HG03108 (cell line): ENCODE measurements at regions not wholly inside any gene's neighbourhood (a gene's known extent, or its start where the extent isn't known, plus 50 kb on each side); places are given as distances from the start of the nearest gene placed in this dataset.
"Not testable (repeated sequence)": the region's sequence is repeated elsewhere in the genome, so short reads cannot be mapped to it uniquely, and the experiment has no call there.

Source experiments
- ATAC-seq: cut with Tn5 transposase; IDR thresholded peaks from one replicate; pipeline ENCODE4 v1.9.1; 2021; ENCODE audit warnings: moderate library complexity; ENCODE audit not compliant: unreplicated experiment

DNA sequence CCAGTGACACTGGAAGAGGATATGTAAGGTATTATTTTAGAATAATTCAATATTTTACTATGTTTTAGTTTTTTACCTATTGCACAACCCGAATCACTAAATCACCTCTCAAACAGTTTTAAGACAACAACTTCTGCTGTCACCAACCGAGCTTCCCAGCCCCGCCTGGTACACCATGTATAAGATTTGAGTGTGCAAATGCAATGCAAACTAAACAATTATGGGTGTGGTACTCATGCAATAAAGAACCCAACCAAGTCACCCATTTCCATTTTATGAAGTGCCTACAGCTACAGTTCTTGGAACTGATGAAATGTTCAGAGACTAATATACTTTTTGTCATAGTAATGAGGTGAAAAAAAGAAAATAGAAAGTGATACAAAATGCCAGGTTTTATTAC is 256.2 kb downstream of the TAFA4 start:
- no peak for ATAC-seq

DNA sequence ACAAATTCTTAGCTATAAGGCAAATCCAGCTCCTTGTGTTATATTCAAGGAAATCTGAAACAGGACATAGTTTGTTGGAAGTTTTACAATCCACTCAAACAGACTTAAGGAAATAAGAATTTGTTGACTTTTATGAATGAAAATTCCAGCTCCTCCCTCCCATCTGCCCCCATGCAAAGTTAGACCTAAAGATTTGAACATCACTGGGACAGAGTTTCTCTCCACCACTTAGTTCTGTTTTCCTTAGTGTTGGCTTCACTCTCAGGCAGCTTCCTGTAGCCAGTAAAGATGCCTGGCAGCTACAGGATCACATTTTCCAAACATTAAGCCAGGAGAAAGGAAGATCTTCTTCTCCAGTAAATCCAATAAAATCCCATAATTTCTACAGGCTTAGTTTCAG is 265.0 kb downstream of the TAFA4 start:
- no peak for ATAC-seq

DNA sequence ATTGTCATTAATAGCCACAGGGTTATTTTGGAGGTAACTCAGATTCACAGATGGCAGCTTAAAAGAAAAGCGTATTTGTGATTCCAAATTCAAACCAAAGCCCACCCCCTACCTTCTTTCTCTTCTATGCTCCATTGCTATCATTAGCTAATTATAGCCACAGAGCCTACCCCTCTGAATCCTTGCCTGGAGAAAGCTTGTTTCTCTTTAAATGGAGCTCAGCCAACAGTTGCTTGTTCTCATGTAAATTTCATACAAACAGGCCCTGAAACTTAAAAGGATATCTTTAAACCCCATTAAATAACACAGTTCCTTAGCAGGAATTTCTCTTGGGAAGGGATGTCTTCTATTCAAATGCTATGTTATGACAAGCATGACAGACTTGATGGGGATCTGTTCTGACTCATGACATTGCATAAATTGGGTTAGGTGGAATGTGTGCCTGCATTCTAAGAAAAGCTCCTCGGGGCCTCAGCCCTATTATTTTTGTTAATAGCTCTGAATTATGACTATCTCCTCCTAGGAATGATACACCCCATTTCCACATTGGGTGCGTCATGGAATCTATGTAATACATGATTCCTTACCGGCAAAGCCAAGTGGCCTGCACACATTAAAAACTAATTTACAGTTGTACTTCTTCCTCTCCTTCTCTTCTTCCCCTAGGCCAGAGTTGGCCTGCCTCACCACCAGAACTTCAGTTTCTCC is 265.8 kb downstream of the TAFA4 start:
- no peak for ATAC-seq

DNA sequence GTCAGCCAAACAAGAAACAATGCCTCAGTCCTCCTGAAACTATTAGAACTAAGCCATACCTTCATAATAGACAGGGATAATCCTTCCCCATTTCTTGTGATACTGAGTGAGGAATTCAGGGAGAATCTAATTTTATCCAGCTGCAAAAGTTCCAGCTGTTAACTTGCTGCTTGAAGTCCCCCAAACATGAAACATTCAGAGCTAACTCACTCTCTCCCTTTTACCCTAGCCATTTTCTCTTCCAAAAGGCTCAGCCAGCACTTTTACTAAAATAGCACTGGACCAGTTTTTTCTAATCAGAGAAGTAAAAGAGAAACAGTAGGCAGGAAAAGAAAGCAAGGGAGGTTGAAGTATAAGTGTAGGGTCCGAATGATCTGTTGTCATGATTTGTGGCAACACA is 268.1 kb downstream of the TAFA4 start:
- no peak for ATAC-seq

DNA sequence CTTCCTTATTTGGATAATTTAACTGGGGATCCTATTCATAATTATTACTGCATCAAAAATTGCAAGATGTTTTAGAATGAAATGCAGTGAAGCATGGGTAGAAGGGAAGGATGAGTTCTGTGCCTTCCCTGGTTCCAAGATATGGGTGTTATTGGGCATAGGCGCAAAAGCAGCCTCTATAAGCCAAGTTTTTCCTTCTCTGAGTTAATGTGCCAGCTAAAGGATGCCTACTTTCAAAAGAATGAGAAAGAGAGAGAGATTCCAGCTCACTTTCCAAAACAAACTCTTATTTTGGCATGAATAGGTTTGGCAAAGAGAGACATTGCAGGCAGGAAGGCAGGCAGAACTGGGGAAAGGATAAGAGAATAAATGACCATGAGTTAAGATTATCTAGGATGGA is 270.2 kb downstream of the TAFA4 start:
- ATAC-seq: no peak

DNA sequence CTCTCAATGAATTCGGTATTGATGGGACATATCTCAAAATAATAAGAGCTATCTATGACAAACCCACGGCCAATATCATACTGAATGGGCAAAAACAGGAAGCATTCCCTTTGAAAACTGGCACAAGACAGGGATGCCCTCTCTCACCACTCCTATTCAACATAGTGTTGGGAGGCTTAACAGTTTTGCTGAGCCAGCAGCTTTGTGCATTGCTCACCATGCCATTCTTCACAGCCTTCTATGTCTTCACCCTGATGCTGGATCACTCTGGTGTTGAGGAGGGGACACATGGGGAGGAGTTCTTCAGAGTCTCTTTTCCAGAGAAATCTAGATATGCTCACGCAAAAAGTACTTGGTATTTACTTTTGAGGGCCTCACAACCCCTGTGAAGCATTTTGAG is 281.7 kb downstream of the TAFA4 start:
- ATAC-seq: not testable (repeated sequence)

DNA sequence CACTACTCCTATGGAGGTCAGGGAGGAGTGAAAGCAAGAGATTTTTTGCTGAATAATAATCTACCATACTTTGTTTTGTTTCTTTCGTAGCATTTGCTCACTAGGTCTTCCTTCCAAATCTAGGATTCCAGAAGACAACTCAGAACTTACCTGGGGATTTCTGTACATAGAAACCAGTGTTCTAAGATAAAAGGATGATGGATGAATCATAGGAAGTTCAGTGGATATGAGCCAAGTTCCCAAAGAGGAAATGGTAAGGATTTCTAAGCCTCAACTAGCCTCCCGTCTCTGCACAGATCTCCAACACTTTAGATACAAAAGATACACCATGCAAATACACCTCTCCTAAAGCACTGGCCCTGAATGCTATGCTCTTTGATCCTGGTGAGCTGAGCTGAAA is 283.9 kb downstream of the TAFA4 start:
- ATAC-seq: no peak

DNA sequence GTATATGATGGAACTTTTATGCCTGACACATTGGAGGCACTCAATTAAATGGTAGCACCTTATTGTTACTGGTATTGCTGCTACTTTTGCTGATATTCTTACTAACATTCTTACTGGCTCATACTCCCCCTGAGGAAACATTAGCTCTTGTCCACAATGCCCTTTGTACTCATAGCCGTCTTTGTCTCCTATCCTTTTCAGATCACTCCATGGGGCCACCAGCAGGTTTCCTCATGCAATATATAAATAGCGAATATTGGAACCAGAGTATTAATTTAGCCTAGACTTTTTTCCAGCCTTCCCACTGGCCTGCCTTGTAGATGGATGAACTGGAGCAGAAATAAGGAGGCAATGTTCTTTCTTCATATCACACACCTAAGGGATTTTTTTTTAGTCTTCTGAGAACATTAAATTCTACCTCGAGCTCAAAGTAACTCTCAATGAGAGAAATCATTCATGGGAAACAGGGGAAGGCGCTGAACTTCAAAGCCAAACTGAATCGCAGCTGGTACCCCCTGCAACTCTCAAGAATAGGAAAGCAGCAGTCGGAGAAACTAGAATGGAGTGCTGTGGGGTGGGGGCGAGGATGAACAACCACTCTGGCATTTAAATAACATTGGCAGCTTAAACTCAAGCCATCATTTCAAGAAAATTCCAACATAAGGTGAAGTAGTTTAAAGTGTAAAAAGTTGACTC is 300.3 kb downstream of the TAFA4 start:
- ATAC-seq: no peak

DNA sequence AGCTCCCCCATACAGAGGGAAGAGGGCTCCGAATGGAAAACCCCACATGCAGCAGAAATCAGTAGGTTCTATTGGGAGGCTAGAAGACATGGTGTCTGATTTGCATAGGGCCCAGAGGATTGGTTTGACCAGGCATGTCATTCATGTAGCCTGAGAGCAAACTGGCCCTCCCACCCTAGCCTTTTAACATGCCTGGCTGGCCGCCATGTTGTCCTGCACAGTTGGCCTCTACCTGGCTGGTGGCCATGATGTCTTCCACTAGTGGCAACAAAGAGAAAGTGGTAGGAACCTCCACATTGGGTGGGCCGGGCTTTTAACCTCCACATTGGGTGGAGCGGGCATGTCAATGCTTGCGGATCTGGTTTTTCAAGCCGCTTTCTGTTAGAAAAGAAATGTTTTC is 312.1 kb downstream of the TAFA4 start:
- no peak for ATAC-seq

DNA sequence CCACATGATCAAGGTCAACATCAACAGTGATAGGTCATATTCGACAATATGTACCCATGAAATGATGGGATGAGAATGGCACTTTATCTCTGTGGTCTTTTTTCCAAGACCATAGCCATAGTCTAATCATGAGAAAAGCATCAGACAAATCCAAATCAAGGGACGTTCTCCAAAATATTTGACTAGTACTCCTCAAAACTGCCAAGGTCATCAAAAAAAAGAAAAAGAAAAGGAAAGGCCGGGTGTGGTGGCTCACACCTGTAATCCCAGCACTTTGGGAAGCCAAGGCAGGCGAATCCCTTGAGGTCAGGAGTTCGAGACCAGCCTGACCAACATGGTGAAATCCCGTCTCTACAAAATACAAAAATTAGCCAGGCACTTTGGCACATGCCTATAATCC is 318.3 kb downstream of the TAFA4 start:
- ATAC-seq: no peak

DNA sequence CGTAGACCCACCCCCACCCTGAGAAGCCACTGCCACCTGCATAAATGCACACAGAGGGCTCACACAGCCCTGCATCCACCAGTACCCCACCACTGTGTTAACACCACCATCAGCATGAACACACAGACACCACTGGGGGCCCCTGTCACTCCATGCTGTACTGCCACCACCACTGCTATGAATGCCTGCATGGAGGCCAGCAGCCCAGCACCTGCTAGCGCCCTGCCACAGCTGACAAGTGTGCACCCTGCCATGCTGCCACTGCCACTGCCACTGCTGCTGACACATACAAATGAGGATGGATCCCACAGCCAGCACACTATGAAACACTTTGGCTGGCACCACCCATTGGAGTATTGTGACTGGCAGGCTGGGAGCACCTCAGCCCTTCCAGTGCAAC is 361.0 kb downstream of the TAFA4 start:
- ATAC-seq: no peak

DNA sequence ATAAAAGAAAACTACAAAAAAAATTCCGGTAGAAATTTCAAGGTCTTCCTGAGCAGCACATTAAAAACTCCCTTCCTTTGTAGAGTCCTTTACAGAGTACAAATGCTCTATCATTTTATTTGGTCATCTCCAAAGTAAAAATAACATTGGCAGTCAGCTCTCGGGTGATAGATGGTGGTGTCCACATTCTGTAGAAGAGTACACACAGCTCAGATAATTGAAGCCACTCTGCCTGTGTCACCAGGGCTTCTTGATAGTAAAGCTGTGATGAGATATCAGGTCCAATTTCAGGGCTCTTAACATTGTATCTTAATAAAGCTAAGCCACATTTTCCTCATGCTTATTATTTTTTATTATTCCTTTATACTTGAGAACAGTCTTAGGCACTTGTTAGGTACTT is 371.6 kb downstream of the TAFA4 start:
- no peak for ATAC-seq

DNA sequence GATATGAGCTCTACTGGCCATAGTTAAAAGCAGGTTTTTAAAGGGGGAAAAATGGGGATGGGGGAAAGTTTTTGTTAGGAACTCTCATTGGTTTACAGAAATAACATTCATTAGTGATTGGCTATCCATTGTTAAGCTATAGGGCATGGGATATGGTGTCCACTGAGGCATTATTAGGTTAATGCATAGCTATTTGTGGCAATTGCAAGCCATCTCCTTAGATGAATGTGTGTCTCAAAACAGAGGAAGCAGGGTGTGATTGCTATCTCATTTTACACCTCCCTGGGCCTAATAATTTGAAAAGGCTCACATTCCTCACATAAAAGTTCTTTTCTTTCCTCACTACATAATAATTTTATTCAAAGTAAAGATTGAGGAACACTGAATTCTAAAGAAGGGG is 396.6 kb downstream of the TAFA4 start:
- no peak for ATAC-seq

DNA sequence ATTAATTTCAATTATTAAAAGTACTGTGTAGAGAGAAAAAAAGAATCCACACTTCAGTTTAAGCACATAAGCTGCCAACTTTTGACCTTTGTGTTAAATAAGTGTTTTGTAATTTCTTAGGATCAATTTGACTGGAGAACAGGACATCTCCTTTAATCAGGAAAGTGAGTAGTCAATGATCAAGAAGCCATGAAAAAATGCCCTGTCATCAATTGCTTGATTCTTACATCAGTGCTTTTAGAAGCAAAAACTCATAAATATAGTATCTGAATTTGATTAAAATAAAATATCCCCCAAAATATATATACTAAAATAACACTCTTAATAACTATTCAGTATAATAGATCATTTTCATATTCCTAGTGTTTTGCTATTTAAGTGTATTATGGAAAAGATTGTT is 409.0 kb downstream of the TAFA4 start:
- no peak for ATAC-seq

DNA sequence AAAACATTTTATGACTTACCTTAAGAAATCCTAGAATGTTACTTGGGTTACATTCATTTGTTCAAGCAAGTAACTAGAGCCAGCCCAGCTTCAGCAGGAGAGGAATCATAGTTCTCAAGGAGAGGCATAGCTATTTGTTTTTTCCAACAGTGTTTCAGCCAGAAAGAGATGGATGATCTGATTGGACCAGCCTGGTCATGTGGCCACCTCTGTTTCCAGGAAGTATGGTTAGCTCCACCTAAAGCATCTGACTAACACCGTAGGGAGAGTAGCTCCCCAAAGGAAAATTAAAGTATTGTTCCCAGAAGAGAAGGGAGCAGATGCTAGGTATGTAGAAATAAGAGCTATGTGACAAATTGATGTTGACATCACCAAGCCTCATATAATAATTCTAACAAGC is 417.1 kb downstream of the TAFA4 start:
- ATAC-seq: no peak

DNA sequence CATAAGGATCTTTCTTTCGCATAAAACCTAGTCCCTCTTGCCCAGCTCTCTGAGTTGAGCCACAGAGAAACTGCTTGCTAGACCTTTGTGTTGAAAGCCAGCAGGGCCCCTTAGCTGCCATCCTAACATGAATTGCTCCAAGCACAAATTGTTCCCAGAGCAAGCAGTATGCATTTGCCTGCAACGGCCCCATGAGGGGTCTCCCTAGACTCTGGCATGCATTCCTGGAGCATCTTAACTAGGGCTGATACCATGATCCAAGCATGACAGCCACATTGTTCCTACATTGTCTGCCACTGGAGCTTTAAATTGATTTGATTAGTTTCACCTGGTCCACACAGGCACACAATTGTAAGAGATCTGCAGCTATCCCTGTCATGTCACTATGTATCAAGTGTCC is 428.1 kb downstream of the TAFA4 start:
- no peak for ATAC-seq

DNA sequence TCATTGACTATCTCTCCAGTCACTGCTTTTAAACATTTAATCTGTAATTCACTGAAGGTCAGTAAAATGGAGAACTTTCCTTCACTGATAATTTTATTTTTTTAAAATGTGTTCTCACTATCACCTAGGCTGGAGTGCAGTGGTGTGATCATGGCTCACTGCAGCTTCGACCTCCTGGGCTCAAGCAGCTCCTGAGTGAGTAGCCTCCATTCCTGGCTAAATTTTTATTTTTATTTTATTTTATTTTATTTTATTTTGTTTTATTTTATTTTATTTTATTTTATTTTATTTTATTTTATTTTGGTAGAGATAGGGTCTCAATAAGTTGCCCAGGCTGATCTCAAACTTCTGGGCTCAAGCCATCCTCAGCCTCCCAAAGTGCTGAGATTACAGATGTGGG is 446.5 kb downstream of the TAFA4 start:
- ATAC-seq: not testable (repeated sequence)

DNA sequence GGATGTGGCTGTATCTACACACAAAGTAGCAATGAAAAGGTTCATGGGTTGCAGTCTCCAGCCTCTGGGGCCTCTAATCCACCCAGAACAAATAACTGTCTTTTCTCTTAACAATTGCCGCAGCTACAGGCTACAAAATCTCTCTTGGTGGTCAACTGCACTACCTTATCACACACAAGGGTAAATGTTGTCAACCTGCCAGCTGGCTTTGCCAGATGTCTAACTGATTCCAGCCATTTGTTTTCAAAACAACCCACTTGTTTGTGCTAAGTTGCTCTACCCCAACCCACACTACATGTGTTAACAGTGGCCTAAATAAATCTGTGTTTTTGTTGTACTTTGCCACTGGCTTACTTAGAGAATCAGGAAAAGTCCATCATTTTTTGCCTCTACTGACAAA is 447.3 kb downstream of the TAFA4 start:
- no peak for ATAC-seq

DNA sequence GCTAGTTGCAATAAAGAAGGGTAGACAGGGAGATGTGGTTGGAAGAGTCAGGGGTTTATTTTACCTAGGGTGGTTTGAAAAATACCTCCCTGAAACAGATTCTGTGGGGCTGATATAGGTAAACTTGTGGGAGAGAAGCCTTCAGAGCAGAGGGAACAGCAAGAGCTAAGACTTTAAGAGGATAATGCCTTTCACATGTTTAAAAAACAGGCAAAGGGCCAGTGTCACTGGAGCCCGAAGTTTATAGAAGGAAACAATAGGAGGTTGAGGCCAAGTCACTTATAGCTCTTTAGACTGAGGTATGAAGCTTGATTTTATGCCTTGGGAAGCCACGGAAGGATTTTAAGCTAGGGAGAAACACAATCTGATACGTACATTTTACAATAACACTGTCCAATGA is 448.7 kb downstream of the TAFA4 start:
- ATAC-seq: no peak

DNA sequence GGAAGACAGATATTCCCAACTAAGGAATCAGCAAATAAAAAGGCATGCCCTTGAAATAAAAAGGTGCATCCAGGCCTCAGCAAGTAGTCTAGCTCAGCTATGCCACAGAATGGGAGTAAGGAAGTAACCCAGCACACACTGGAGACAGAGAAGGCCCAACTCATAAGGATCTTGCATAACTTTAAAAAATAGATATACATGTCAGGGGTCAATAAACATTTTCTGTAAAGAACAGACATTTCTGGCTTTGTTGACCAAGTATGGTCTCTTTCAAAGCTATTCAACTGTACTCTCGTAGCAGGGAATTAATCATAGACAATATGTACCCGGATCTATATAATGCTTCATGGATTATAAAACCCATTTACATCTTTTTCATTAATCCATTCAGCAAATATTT is 449.3 kb downstream of the TAFA4 start:
- ATAC-seq: no peak

DNA sequence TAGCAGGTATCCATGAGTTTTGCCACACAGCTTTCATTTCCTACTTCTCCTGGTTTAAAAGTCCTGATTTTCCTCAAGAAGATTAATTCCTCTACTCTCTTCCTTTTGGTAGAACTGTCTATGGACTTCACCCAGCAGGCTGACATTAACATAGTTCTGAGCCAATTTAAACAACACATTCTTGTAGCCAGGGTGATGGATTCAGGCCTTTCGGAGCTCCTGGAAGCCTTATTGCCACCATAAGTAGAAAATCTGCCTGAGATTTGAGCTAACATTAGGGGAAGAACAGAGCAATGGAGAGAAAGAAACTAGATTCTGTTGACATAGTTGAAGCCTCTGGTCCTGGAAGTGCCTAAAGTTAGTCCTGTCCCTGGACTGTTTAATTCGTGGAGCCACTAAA is 449.8 kb downstream of the TAFA4 start:
- no peak for ATAC-seq

DNA sequence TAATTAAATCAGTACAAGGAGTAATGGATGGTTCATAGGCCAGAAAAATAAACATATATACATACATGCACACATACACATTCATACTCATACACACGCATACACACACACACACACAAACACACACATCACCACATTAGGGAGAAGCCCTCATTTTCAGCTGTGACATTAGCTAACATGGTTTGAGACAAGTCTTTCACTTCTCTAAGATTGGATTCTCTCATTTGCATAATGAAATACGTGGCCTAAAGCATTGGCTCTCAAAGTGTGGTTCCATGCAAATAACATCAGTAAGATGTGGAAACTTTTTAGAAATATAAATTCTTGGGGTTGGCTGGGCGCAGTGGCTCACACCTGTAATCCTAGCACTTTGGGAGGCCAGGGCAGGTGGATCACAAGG is 452.6 kb downstream of the TAFA4 start:
- ATAC-seq: no peak
